H9 (cell line): ENCODE measurements at regions not wholly inside any gene's neighbourhood (a gene's known extent, or its start where the extent isn't known, plus 50 kb on each side); places are given as distances from the start of the nearest gene placed in this dataset.

Experiments used
- DNase-seq: peaks from one replicate; pipeline ENCODE4 v3.0.0-alpha.2; 2017
- H2AFZ ChIP-seq: one replicate; pipeline ENCODE4 v1.6.1; 2013; ENCODE audit warnings: mild to moderate bottlenecking, low read length, control low read depth, moderate library complexity
- H2AK5ac ChIP-seq: 2 replicates; pipeline ENCODE4 v1.6.1; 2013; ENCODE audit warnings: low read length, control low read depth, mixed read lengths; ENCODE audit not compliant: insufficient read length
- H2BK120ac ChIP-seq: one replicate; pipeline ENCODE4 v1.6.1; 2013; ENCODE audit warnings: low read depth, mild to moderate bottlenecking, low read length, control low read depth, inconsistent platforms; ENCODE audit not compliant: poor library complexity, severe bottlenecking
- H2BK12ac ChIP-seq: 2 replicates; pipeline ENCODE4 v1.6.1; 2013; ENCODE audit warnings: low read length, control low read depth, mixed read lengths, low read depth; ENCODE audit not compliant: insufficient read length
- H2BK15ac ChIP-seq: 2 replicates; pipeline ENCODE4 v1.6.1; 2013; ENCODE audit warnings: low read depth, low read length, control low read depth
- H2BK20ac ChIP-seq: one replicate; pipeline ENCODE4 v1.6.1; 2013; ENCODE audit warnings: low read depth, mild to moderate bottlenecking, low read length, control low read depth, inconsistent platforms; ENCODE audit not compliant: poor library complexity, severe bottlenecking
- H2BK5ac ChIP-seq: 2 replicates; pipeline ENCODE4 v1.6.1; 2013; ENCODE audit warnings: low read length, control low read depth, mixed read lengths; ENCODE audit not compliant: insufficient read length
- H3K14ac ChIP-seq: 2 replicates; pipeline ENCODE4 v1.6.1; 2013; ENCODE audit warnings: low read length, control low read depth; ENCODE audit not compliant: insufficient read depth
- H3K18ac ChIP-seq: 2 replicates; pipeline ENCODE4 v1.6.1; 2013; ENCODE audit warnings: low read depth, mild to moderate bottlenecking, mixed read lengths, low read length, control low read depth; ENCODE audit not compliant: insufficient read length
- H3K23ac ChIP-seq: 2 replicates; pipeline ENCODE4 v1.6.1; 2013; ENCODE audit warnings: low read length, control low read depth, mixed read lengths, low read depth; ENCODE audit not compliant: insufficient read length
- H3K23me2 ChIP-seq: 2 replicates; pipeline ENCODE4 v1.6.1; 2013; ENCODE audit warnings: low read depth, mild to moderate bottlenecking, mixed read lengths, low read length, control low read depth; ENCODE audit not compliant: insufficient read length, poor library complexity, severe bottlenecking
- H3K27ac ChIP-seq: 2 replicates; pipeline ENCODE4 v1.5.1; 2013; ENCODE audit warnings: low read length, control low read depth, mixed read lengths, low read depth; ENCODE audit not compliant: insufficient read length
- H3K27me3 ChIP-seq: 2 replicates; pipeline ENCODE4 v1.6.1; 2013; ENCODE audit warnings: low read length, control low read depth, inconsistent platforms; ENCODE audit not compliant: insufficient read depth
- H3K4ac ChIP-seq: 2 replicates; pipeline ENCODE4 v1.6.1; 2013; ENCODE audit warnings: low read depth, mild to moderate bottlenecking, control low read depth, inconsistent platforms, low read length, moderate library complexity
- H3K4me1 ChIP-seq: 2 replicates; pipeline ENCODE4 v1.6.1; 2013; ENCODE audit warnings: low read length, control low read depth, inconsistent platforms; ENCODE audit not compliant: insufficient read depth
- H3K4me2 ChIP-seq: 2 replicates; pipeline ENCODE4 v1.6.1; 2013; ENCODE audit warnings: low read length, control low read depth, mixed read lengths; ENCODE audit not compliant: insufficient read length, insufficient read depth
- H3K56ac ChIP-seq: 2 replicates; pipeline ENCODE4 v1.6.1; 2013; ENCODE audit warnings: low read depth, mild to moderate bottlenecking, mixed read lengths, low read length, control low read depth; ENCODE audit not compliant: insufficient read length
- H3K79me1 ChIP-seq: 2 replicates; pipeline ENCODE4 v1.6.1; 2013; ENCODE audit warnings: low read depth, mild to moderate bottlenecking, moderate library complexity, low read length, control low read depth, inconsistent platforms; ENCODE audit not compliant: insufficient read depth, poor library complexity, severe bottlenecking
- H3K79me2 ChIP-seq: 2 replicates; pipeline ENCODE4 v1.6.1; 2013; ENCODE audit warnings: low read length, control low read depth, inconsistent platforms; ENCODE audit not compliant: insufficient read depth
- H3K9ac ChIP-seq: 2 replicates; pipeline ENCODE4 v1.6.1; 2013; ENCODE audit warnings: low read length, control low read depth, mixed read lengths; ENCODE audit not compliant: insufficient read length; ENCODE audit errors: extremely low read depth
- H3K9me3 ChIP-seq: one replicate; pipeline ENCODE4 v1.6.1; 2013; ENCODE audit warnings: low read depth, low read length, inconsistent platforms; ENCODE audit not compliant: control insufficient read depth
- H3T11ph ChIP-seq: one replicate; pipeline ENCODE4 v1.6.1; 2013; ENCODE audit warnings: mild to moderate bottlenecking, low read length, control low read depth, inconsistent platforms
- H4K20me1 ChIP-seq: one replicate; pipeline ENCODE4 v1.6.1; 2013; ENCODE audit not compliant: control insufficient read depth, insufficient read length, insufficient read depth
- H4K5ac ChIP-seq: 2 replicates; pipeline ENCODE4 v1.6.1; 2013; ENCODE audit warnings: low read depth, mild to moderate bottlenecking, mixed read lengths, low read length, control low read depth; ENCODE audit not compliant: insufficient read length
- H4K8ac ChIP-seq: replicated peaks from 2 replicates; pipeline ENCODE4 v1.6.1; 2013; ENCODE audit warnings: low read length, control low read depth, mixed read lengths, low read depth; ENCODE audit not compliant: insufficient read length
- H4K91ac ChIP-seq: 2 replicates; pipeline ENCODE4 v1.6.1; 2013; ENCODE audit warnings: low read depth, mild to moderate bottlenecking, moderate library complexity, mixed read lengths, low read length, control low read depth; ENCODE audit not compliant: insufficient read length
- H3K27ac Mint-ChIP-seq, 3 experiments: 2 replicates in 2 of 3; 3 replicates in 1 of 3; pipeline ENCODE4 v1.8.0; 2020 to 2021; ENCODE audit warnings: mixed read lengths in 3 of 3, mild to moderate bottlenecking in 1 of 3, moderate library complexity in 1 of 3
- H3K27me3 Mint-ChIP-seq: 2 replicates; pipeline ENCODE4 v1.8.0; 2021; ENCODE audit warnings: low read depth, mild to moderate bottlenecking, moderate library complexity, mixed read lengths
- H3K36me3 Mint-ChIP-seq, 3 experiments: 2 replicates in 2 of 3; 3 replicates in 1 of 3; pipeline ENCODE4 v1.8.0; 2020 to 2021; ENCODE audit warnings: low read depth in 3 of 3, mixed read lengths in 3 of 3; ENCODE audit not compliant: insufficient read depth in 1 of 3
- H3K4me1 Mint-ChIP-seq, 2 experiments: 2 replicates each; pipeline ENCODE4 v1.8.0; 2020; ENCODE audit warnings: mixed read lengths in 2 of 2
- H3K4me3 Mint-ChIP-seq, 2 experiments: 2 replicates in 1 of 2; 3 replicates in 1 of 2; pipeline ENCODE4 v1.8.0; 2020 to 2021; ENCODE audit warnings: mild to moderate bottlenecking in 2 of 2, mixed read lengths in 2 of 2, moderate library complexity in 1 of 2
- H3K9me3 Mint-ChIP-seq, 2 experiments: 2 replicates in 1 of 2; 3 replicates in 1 of 2; pipeline ENCODE4 v1.8.0; 2020; ENCODE audit warnings: mild to moderate bottlenecking in 2 of 2, mixed read lengths in 2 of 2, moderate library complexity in 1 of 2
- CTCF ChIP-seq: fragments of 200-600 bp; sonication (generic); conservative IDR thresholded peaks from 3 replicates; pipeline ENCODE4 v1.8.0; 2021; ENCODE audit warnings: antibody characterized with exemption, mild to moderate bottlenecking
- WGBS: extraction: QIAGEN DNeasy Blood & Tissue Kit; methylation state at CpG from one replicate; pipeline ENCODE4 v1.1.7; 2013; ENCODE audit warnings: missing lambda C conversion rate, low lambda C conversion rate, mixed read lengths; ENCODE audit not compliant: insufficient read length; ENCODE audit errors: extremely low coverage; 5-methylcytosine and 5-hydroxymethylcytosine counted together

GRCh38 chr17:33967608-33968349, 287.3 kb upstream of the CCL2 start:
- Histone ChIP-seq H3K23ac (no peak overlapping the region), H2BK15ac (no peak overlapping the region), H3K79me1 (no peaks in the 10 kb centered on the region), H3T11ph (no peak overlapping the region), H4K8ac (no peak overlapping the region), H3K79me2 (no peaks in the 10 kb centered on the region), H4K91ac (no peak overlapping the region), H2BK5ac (no peak overlapping the region), H2BK20ac (no peak overlapping the region), H3K27me3 (no peaks in the 10 kb centered on the region), H2AFZ (no peak overlapping the region), H3K27ac (no peak overlapping the region), H2BK120ac (no peak overlapping the region), H3K4ac (no peak overlapping the region), H3K23me2 (no peaks in the 10 kb centered on the region), H2AK5ac (no peak overlapping the region), H3K9me3 (no peaks in the 10 kb centered on the region), H3K18ac (no peak overlapping the region), H3K4me1 (peaks cover 3% of the 10 kb centered on the region; the same call in 1 of the 2 replicates), H4K5ac (no peak overlapping the region), H2BK12ac (no peak overlapping the region), H3K4me2 (no peak overlapping the region), H3K56ac (no peak overlapping the region), H3K14ac (no peak overlapping the region), H4K20me1 (no peaks in the 10 kb centered on the region), H3K9ac (no peak overlapping the region)
- no CpG with 5 or more reads among the region's 8 CpGs for WGBS
- DNase-seq, result no peak
- peak overlapping the region in 1 of 3 experiments; percentile 75; a peak in 2 of 7 replicates for H3K27ac Mint-ChIP-seq
- H3K36me3 Mint-ChIP-seq, result no peaks in the 10 kb centered on the region
- H3K4me3 Mint-ChIP-seq, result no peak overlapping the region
- H3K27me3 Mint-ChIP-seq, result no peaks in the 10 kb centered on the region; the same call in 1 of the 2 replicates
- H3K9me3 Mint-ChIP-seq, result no peaks in the 10 kb centered on the region
- TF ChIP-seq CTCF, result no peak
- H3K4me1 Mint-ChIP-seq, result peaks cover 22 to 23% of the 10 kb centered on the region in 2 experiments
